Transverse colon (tissue), 4 donors: ENCODE measurements at regions not wholly inside any gene's neighbourhood (a gene's known extent, or its start where the extent isn't known, plus 50 kb on each side); places are given as distances from the start of the nearest gene placed in this dataset.

Source experiments
- DNase-seq: peaks from one replicate; pipeline ENCODE4 v3.0.0-alpha.2; 2019
- H3K27ac ChIP-seq, 4 donors: fragments of 200-600 bp; sonication (generic); 2 replicates each; pipeline ENCODE4 v1.5.1; 2016 to 2018; ENCODE audit warnings: inconsistent platforms in 4 of 4
- H3K27me3 ChIP-seq: fragments of 200-600 bp; sonication (generic); 2 replicates; pipeline ENCODE4 v1.5.1; 2017; ENCODE audit warnings: inconsistent platforms
- H3K36me3 ChIP-seq, 4 donors: fragments of 200-600 bp; sonication (generic); 2 replicates each; pipeline ENCODE4 v1.5.1; 2017 to 2019; ENCODE audit warnings: inconsistent platforms in 4 of 4
- H3K4me1 ChIP-seq, 4 donors: fragments of 200-600 bp; sonication (generic); 2 replicates each; pipeline ENCODE4 v1.5.1; 2017 to 2020; ENCODE audit warnings: inconsistent platforms in 4 of 4
- H3K4me3 ChIP-seq, 4 donors: fragments of 200-600 bp; sonication (generic); 1 replicate in 1 of 4; 2 replicates in 3 of 4; pipeline versions ENCODE4 v1.5.1 to v1.6.1; 2017 to 2019; ENCODE audit warnings: inconsistent platforms in 4 of 4
- H3K9me3 ChIP-seq, 2 donors: fragments of 200-600 bp; sonication (generic); 2 replicates each; pipeline ENCODE4 v1.5.1; 2017 to 2019; ENCODE audit warnings: inconsistent platforms in 2 of 2
- EP300 ChIP-seq: sonication (generic); formaldehyde crosslinking; IDR thresholded peaks from one replicate; pipeline ENCODE4 v1.6.1; 2017; ENCODE audit warnings: antibody characterized with exemption, low read depth
- POLR2A ChIP-seq: fragments of 450-650 bp; IDR thresholded peaks from one replicate; pipeline ENCODE4 v1.6.1; 2016; ENCODE audit warnings: antibody characterized with exemption, mild to moderate bottlenecking, moderate library complexity
- POLR2AphosphoS5 ChIP-seq, 3 donors: sonication (generic); formaldehyde crosslinking; IDR thresholded peaks; one replicate each; pipeline ENCODE4 v1.6.1; 2016; ENCODE audit warnings: antibody characterized with exemption in 3 of 3
- WGBS, 2 donors: methylation state at CpG; one replicate each; pipeline ENCODE4 v1.1.5; 2018; ENCODE audit warnings: low coverage in 1 of 2; 5-methylcytosine and 5-hydroxymethylcytosine counted together
- in situ Hi-C, 4 donors: fragments of 200-750 bp; cut with MboI; loops; one replicate each; pipeline versions ENCODE4 v1.15.0 to v1.15.1; 2017; ENCODE audit warnings: low sequenced_read_pairs in 3 of 4, low pct_ligation_motif_present in 1 of 4, low pct_unique_long_range_greater_than_20kb in 1 of 4
- intact Hi-C: fragments of 100-400 bp; cut with DNase I; formaldehyde crosslinking; loops from one replicate; pipeline ENCODE4 v1.15.1; 2023; ENCODE audit warnings: low total_unique reads
- TF ChIP-seq, protein P1 (sequence below), 5 experiments: fragments of 200-600 bp in 3 of 5; fragments of 450-650 bp in 2 of 5; sonication (generic) in 3 of 5; IDR thresholded peaks; 1 replicate in 2 of 5; 2 replicates in 3 of 5; pipeline ENCODE4 v1.5.1; 2016 to 2017; ENCODE audit warnings: antibody characterized with exemption in 5 of 5, inconsistent platforms in 3 of 5, mild to moderate bottlenecking in 2 of 5, moderate library complexity in 1 of 5

- in situ Hi-C loops: no loop called here
Measured at GRCh38 chr21:15436031-15436430, 293.8 kb upstream of the USP25 start.

DNA sequence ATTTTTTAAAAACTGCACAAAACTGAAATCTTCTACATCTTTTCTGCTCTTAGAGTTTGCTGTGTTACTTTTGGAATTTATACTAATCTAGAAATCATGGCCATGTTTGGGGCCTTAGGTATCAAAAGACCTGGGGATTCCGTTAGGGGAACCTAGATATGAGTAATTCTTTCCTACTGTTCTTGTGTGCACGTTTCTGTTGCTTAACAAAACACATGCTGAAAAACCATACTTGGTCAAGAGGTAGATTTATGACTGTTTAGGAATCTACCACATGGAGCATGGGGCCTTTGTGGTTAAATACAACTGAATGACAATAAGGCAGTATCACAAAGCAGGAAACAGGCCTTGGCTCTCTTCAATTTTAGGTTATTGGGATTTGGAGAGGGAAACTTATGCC lies 291.9 kb upstream of the USP25 start:
- H3K27ac ChIP-seq: no peak overlapping the region

More at GRCh38 chr21:15436031-15436430, 293.8 kb upstream of the USP25 start:
- no peaks in the 10 kb centered on the region for H3K9me3 ChIP-seq
- H3K4me1 ChIP-seq: peaks cover 0 to 6% (median 0%) of the 10 kb centered on the region in 4 donors
- 71 to 100% methylated on average over 1 of the region's 1 CpG for WGBS, 2 donors
- no peak overlapping the region for H3K27ac ChIP-seq
- no peaks in the 10 kb centered on the region for H3K36me3 ChIP-seq
- TF ChIP-seq, protein P1, sequence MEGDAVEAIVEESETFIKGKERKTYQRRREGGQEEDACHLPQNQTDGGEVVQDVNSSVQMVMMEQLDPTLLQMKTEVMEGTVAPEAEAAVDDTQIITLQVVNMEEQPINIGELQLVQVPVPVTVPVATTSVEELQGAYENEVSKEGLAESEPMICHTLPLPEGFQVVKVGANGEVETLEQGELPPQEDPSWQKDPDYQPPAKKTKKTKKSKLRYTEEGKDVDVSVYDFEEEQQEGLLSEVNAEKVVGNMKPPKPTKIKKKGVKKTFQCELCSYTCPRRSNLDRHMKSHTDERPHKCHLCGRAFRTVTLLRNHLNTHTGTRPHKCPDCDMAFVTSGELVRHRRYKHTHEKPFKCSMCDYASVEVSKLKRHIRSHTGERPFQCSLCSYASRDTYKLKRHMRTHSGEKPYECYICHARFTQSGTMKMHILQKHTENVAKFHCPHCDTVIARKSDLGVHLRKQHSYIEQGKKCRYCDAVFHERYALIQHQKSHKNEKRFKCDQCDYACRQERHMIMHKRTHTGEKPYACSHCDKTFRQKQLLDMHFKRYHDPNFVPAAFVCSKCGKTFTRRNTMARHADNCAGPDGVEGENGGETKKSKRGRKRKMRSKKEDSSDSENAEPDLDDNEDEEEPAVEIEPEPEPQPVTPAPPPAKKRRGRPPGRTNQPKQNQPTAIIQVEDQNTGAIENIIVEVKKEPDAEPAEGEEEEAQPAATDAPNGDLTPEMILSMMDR (IDR thresholded peaks at IDR 0.05): no peak
- TF ChIP-seq POLR2AphosphoS5 (IDR thresholded peaks at IDR 0.05) (no peak), POLR2A (no peak), EP300 (no peak)
- intact Hi-C loops: no loop called here
- no peak for DNase-seq
- H3K4me3 ChIP-seq: no peak overlapping the region
- H3K27me3 ChIP-seq: no peaks in the 10 kb centered on the region

GRCh38 chr21:15439726-15440125 lies 290.1 kb upstream of the USP25 start:
- in situ Hi-C loops (loop anchor here in 1 of 4 donors (10.0 kb wide), 1 partner anchor 55 kb away; no protein-coding TSS in a partner anchor), intact Hi-C loops (no loop called here)
- Histone ChIP-seq H3K27me3 (no peaks in the 10 kb centered on the region), H3K4me3 (no peak overlapping the region), H3K27ac (no peak overlapping the region), H3K9me3 (no peaks in the 10 kb centered on the region), H3K4me1 (peaks cover 3 to 24% (median 4%) of the 10 kb centered on the region in 4 donors), H3K36me3 (no peaks in the 10 kb centered on the region)
- 75 to 78% methylated on average over 1 of the region's 1 CpG for WGBS, 2 donors
- no peak for TF ChIP-seq EP300
- TF ChIP-seq POLR2AphosphoS5 (IDR thresholded peaks at IDR 0.05): no peak
- TF ChIP-seq, protein P1 (IDR thresholded peaks at IDR 0.05): no peak
- no peak for TF ChIP-seq POLR2A
- DNase-seq: no peak

More for the DNA sequence above, 291.9 kb upstream of the USP25 start:
- peak in 1 of 3 donors; percentile 15 for TF ChIP-seq POLR2AphosphoS5 (IDR thresholded peaks at IDR 0.05)
- TF ChIP-seq EP300: no peak
- Histone ChIP-seq H3K9me3 (no peaks in the 10 kb centered on the region), H3K4me3 (no peak overlapping the region), H3K27me3 (no peaks in the 10 kb centered on the region), H3K4me1 (peaks cover 0 to 11% (median under 1%) of the 10 kb centered on the region in 4 donors), H3K36me3 (no peaks in the 10 kb centered on the region)
- 14 to 23% methylated on average over 2 of the region's 2 CpGs for WGBS, 2 donors
- no peak for DNase-seq
- intact Hi-C loops: no loop called here
- in situ Hi-C loops: no loop called here

- H3K27me3 ChIP-seq: no peaks in the 10 kb centered on the region
- no peaks in the 10 kb centered on the region for H3K36me3 ChIP-seq
- intact Hi-C loops: no loop called here
- TF ChIP-seq, protein P1 (IDR thresholded peaks at IDR 0.05): no peak
- TF ChIP-seq EP300 (no peak), POLR2A (no peak), POLR2AphosphoS5 (IDR thresholded peaks at IDR 0.05) (no peak)
- 38 to 67% methylated on average over 2 to 3 of the region's 3 CpGs for WGBS, 2 donors
- in situ Hi-C loops: loop anchor here in 1 of 4 donors (10.0 kb wide), 1 partner anchor 56 kb away; no protein-coding TSS in a partner anchor
- DNase-seq: no peak
- H3K4me3 ChIP-seq: no peak overlapping the region
- no peak overlapping the region for H3K27ac ChIP-seq
- peaks cover 3 to 24% (median 4%) of the 10 kb centered on the region in 4 donors for H3K4me1 ChIP-seq
- H3K9me3 ChIP-seq: no peaks in the 10 kb centered on the region
Measured at GRCh38 chr21:15441060-15441493, 288.7 kb upstream of the USP25 start.

DNA sequence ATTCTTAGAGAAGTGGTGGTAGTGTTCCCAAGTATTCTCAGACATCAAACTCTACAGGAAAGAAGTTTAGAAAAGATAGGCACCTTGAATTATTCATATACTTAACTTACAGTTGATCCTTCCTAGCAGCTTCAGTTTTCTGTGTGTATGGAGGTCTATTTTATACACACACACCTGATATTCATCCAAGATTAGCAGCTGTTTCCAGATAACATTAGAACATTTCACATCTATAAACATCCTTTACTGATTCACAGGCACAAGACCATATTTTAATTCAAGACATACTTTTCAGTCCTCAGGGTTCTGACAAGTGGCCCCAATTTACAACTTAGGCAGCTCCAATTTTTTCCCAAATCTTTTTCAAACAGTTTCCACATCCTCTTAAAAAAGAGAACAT lies 287.8 kb upstream of the USP25 start:
- Histone ChIP-seq H3K36me3 (no peaks in the 10 kb centered on the region), H3K27ac (no peak overlapping the region), H3K4me3 (no peak overlapping the region), H3K4me1 (peaks cover 3 to 24% (median 4%) of the 10 kb centered on the region in 4 donors), H3K9me3 (no peaks in the 10 kb centered on the region), H3K27me3 (no peaks in the 10 kb centered on the region)
- no peak for TF ChIP-seq POLR2A
- in situ Hi-C loops (loop anchor here in 1 of 4 donors (10.0 kb wide), 1 partner anchor 57 kb away; no protein-coding TSS in a partner anchor), intact Hi-C loops (no loop called here)
- no peak for DNase-seq
